ENCODE measurements at regions not wholly inside any gene's neighbourhood (a gene's known extent, or its start where the extent isn't known, plus 50 kb on each side); places are given as distances from the start of the nearest gene placed in this dataset.

GRCh38 chr21:17682924-17683323 lies 70.2 kb upstream of the BTG3 start:
- TF ChIP-seq GTF2B (IDR thresholded peaks at IDR 0.05; ENCODE audit: extremely low read depth, insufficient read length), result no peak
- no peak for TF ChIP-seq ILK (tag; IDR thresholded peaks at IDR 0.05; ENCODE audit: borderline replicate concordance, low read depth)
- TF ChIP-seq MAZ (CRISPR knock-in tag; conservative IDR thresholded peaks at IDR 0.05 in 1 of 2, IDR thresholded peaks at IDR 0.05 in 1 of 2), result no peak
- no peak for TF ChIP-seq CAMTA2 (CRISPR knock-in tag; conservative IDR thresholded peaks at IDR 0.05)
- TF ChIP-seq ATF3 (IDR thresholded peaks at IDR 0.05), result no peak
- TF ChIP-seq ATF3 (CRISPR knock-in tag; conservative IDR thresholded peaks at IDR 0.05), result no peak
- TF ChIP-seq, protein P1, sequence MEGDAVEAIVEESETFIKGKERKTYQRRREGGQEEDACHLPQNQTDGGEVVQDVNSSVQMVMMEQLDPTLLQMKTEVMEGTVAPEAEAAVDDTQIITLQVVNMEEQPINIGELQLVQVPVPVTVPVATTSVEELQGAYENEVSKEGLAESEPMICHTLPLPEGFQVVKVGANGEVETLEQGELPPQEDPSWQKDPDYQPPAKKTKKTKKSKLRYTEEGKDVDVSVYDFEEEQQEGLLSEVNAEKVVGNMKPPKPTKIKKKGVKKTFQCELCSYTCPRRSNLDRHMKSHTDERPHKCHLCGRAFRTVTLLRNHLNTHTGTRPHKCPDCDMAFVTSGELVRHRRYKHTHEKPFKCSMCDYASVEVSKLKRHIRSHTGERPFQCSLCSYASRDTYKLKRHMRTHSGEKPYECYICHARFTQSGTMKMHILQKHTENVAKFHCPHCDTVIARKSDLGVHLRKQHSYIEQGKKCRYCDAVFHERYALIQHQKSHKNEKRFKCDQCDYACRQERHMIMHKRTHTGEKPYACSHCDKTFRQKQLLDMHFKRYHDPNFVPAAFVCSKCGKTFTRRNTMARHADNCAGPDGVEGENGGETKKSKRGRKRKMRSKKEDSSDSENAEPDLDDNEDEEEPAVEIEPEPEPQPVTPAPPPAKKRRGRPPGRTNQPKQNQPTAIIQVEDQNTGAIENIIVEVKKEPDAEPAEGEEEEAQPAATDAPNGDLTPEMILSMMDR (IDR thresholded peaks at IDR 0.05 in 2 of 3, conservative IDR thresholded peaks at IDR 0.05 in 1 of 3; ENCODE audit: insufficient read depth in 2 of 3, low read depth in 1 of 3, low read length in 3 of 3), result no peak
- TF ChIP-seq, protein P2, sequence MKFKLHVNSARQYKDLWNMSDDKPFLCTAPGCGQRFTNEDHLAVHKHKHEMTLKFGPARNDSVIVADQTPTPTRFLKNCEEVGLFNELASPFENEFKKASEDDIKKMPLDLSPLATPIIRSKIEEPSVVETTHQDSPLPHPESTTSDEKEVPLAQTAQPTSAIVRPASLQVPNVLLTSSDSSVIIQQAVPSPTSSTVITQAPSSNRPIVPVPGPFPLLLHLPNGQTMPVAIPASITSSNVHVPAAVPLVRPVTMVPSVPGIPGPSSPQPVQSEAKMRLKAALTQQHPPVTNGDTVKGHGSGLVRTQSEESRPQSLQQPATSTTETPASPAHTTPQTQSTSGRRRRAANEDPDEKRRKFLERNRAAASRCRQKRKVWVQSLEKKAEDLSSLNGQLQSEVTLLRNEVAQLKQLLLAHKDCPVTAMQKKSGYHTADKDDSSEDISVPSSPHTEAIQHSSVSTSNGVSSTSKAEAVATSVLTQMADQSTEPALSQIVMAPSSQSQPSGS (CRISPR knock-in tag; IDR thresholded peaks at IDR 0.05), result no peak
